Liver (tissue), 3 donors: ENCODE measurements at regions not wholly inside any gene's neighbourhood (a gene's known extent, or its start where the extent isn't known, plus 50 kb on each side); places are given as distances from the start of the nearest gene placed in this dataset.

Experiments used
- CTCF ChIP-seq: fragments of 150-350 bp; IDR thresholded peaks from 2 replicates; pipeline ENCODE4 v1.5.1; 2017; ENCODE audit warnings: improper control_type of control experiment, low read depth, low read length; ENCODE audit not compliant: missing input control
- EGR1 ChIP-seq, 2 donors: IDR thresholded peaks; 2 replicates each; pipeline ENCODE4 v1.6.1; 2016 to 2018; ENCODE audit warnings: antibody characterized with exemption in 2 of 2, low read depth in 2 of 2
- FOXA1 ChIP-seq: IDR thresholded peaks from 2 replicates; pipeline ENCODE4 v1.6.1; 2016; ENCODE audit warnings: antibody characterized with exemption
- GABPA ChIP-seq, 2 donors: IDR thresholded peaks in 1 of 2; conservative IDR thresholded peaks in 1 of 2; 2 replicates each; pipeline ENCODE4 v1.6.1; 2016; ENCODE audit warnings: antibody characterized with exemption in 2 of 2, mild to moderate bottlenecking in 1 of 2, moderate library complexity in 1 of 2
- MAX ChIP-seq: IDR thresholded peaks from 2 replicates; pipeline ENCODE4 v1.6.1; 2016; ENCODE audit warnings: antibody characterized with exemption
- NR2F2 ChIP-seq: IDR thresholded peaks from 2 replicates; pipeline ENCODE4 v1.6.1; 2016; ENCODE audit warnings: antibody characterized with exemption
- RAD21 ChIP-seq, 2 donors: IDR thresholded peaks; 2 replicates each; pipeline ENCODE4 v1.6.1; 2016; ENCODE audit warnings: antibody characterized with exemption in 2 of 2, mild to moderate bottlenecking in 2 of 2
- RXRA ChIP-seq, 2 donors: IDR thresholded peaks; 2 replicates each; pipeline ENCODE4 v1.6.1; 2017 to 2018; ENCODE audit warnings: antibody characterized with exemption in 2 of 2, mild to moderate bottlenecking in 1 of 2
- SP1 ChIP-seq: IDR thresholded peaks from 2 replicates; pipeline ENCODE4 v1.6.1; 2018; ENCODE audit warnings: antibody characterized with exemption, mild to moderate bottlenecking
- YY1 ChIP-seq: IDR thresholded peaks from 2 replicates; pipeline ENCODE4 v1.6.1; 2016; ENCODE audit warnings: antibody characterized with exemption, mild to moderate bottlenecking
- TF ChIP-seq, protein P1 (sequence below): IDR thresholded peaks from 2 replicates; pipeline ENCODE4 v1.6.1; 2016; ENCODE audit warnings: antibody characterized with exemption, mild to moderate bottlenecking
- TF ChIP-seq, protein P2 (sequence below): IDR thresholded peaks from 2 replicates; pipeline ENCODE4 v1.6.1; 2016; ENCODE audit warnings: antibody characterized with exemption
- donor health status: healthy.
- donor health status: healthy.

GRCh38 chr2:17184512-17184911, 333.7 kb downstream of the RAD51AP2 start:
- TF ChIP-seq MAX (no peak), CTCF (no peak), NR2F2 (no peak), GABPA (IDR thresholded peaks at IDR 0.05 in 1 of 2, conservative IDR thresholded peaks at IDR 0.05 in 1 of 2) (no peak), RAD21 (IDR thresholded peaks at IDR 0.05) (no peak), RXRA (IDR thresholded peaks at IDR 0.05) (no peak), YY1 (no peak), FOXA1 (no peak), SP1 (no peak), EGR1 (IDR thresholded peaks at IDR 0.05; ENCODE audit: low read depth in 2 of 2) (no peak)
- TF ChIP-seq, protein P1, sequence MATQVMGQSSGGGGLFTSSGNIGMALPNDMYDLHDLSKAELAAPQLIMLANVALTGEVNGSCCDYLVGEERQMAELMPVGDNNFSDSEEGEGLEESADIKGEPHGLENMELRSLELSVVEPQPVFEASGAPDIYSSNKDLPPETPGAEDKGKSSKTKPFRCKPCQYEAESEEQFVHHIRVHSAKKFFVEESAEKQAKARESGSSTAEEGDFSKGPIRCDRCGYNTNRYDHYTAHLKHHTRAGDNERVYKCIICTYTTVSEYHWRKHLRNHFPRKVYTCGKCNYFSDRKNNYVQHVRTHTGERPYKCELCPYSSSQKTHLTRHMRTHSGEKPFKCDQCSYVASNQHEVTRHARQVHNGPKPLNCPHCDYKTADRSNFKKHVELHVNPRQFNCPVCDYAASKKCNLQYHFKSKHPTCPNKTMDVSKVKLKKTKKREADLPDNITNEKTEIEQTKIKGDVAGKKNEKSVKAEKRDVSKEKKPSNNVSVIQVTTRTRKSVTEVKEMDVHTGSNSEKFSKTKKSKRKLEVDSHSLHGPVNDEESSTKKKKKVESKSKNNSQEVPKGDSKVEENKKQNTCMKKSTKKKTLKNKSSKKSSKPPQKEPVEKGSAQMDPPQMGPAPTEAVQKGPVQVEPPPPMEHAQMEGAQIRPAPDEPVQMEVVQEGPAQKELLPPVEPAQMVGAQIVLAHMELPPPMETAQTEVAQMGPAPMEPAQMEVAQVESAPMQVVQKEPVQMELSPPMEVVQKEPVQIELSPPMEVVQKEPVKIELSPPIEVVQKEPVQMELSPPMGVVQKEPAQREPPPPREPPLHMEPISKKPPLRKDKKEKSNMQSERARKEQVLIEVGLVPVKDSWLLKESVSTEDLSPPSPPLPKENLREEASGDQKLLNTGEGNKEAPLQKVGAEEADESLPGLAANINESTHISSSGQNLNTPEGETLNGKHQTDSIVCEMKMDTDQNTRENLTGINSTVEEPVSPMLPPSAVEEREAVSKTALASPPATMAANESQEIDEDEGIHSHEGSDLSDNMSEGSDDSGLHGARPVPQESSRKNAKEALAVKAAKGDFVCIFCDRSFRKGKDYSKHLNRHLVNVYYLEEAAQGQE = no peak
- TF ChIP-seq, protein P2, sequence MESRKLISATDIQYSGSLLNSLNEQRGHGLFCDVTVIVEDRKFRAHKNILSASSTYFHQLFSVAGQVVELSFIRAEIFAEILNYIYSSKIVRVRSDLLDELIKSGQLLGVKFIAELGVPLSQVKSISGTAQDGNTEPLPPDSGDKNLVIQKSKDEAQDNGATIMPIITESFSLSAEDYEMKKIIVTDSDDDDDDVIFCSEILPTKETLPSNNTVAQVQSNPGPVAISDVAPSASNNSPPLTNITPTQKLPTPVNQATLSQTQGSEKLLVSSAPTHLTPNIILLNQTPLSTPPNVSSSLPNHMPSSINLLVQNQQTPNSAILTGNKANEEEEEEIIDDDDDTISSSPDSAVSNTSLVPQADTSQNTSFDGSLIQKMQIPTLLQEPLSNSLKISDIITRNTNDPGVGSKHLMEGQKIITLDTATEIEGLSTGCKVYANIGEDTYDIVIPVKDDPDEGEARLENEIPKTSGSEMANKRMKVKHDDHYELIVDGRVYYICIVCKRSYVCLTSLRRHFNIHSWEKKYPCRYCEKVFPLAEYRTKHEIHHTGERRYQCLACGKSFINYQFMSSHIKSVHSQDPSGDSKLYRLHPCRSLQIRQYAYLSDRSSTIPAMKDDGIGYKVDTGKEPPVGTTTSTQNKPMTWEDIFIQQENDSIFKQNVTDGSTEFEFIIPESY = no peak
